PC-9 (cell line): ENCODE measurements at regions not wholly inside any gene's neighbourhood (a gene's known extent, or its start where the extent isn't known, plus 50 kb on each side); places are given as distances from the start of the nearest gene placed in this dataset.

ENCODE experiments used
- BruUV-seq: library from RNA; stranded (reverse); fragments of 400-500 nt; replicated peaks from 2 replicates; lab custom pipeline; 2021; lab: Mats Ljungman, UMichigan
- CTCF ChIA-PET: fragments of 300-600 bp; sonication (Branson Sonifier 250); formaldehyde crosslinking; loops from one replicate; lab custom pipeline; 2022; ENCODE audit warnings: antibody characterized with exemption; lab: Charles Lee
- POLR2A ChIA-PET: fragments of 300-600 bp; sonication (Branson Sonifier 250); formaldehyde crosslinking; loops from one replicate; lab custom pipeline; 2022; ENCODE audit warnings: antibody characterized with exemption; ENCODE audit not compliant: unreplicated experiment; lab: Charles Lee
- DNase-seq, 2 experiments: peaks; one replicate each; pipeline versions ENCODE4 v3.0.0 to v3.0.0-alpha.2; 2015 to 2022; ENCODE audit warnings: mixed read lengths in 1 of 2
- H2AFZ ChIP-seq: fragments of 200-600 bp; sonication (generic); 2 replicates; pipeline ENCODE4 v1.8.1; 2017; ENCODE audit warnings: antibody characterized with exemption
- H3F3A ChIP-seq: fragments of 200-600 bp; sonication (generic); 2 replicates; pipeline ENCODE4 v1.8.1; 2017; ENCODE audit warnings: antibody characterized with exemption, mild to moderate bottlenecking, low read depth; ENCODE audit not compliant: insufficient read depth
- H3K27ac ChIP-seq: fragments of 200-600 bp; sonication (generic); 2 replicates; pipeline ENCODE4 v1.6.1; 2016; ENCODE audit warnings: mixed run types
- H3K27me3 ChIP-seq: fragments of 200-600 bp; sonication (generic); 2 replicates; pipeline ENCODE4 v1.6.1; 2016; ENCODE audit warnings: low read depth, mixed run types; ENCODE audit not compliant: insufficient read depth
- H3K36me3 ChIP-seq: fragments of 200-600 bp; sonication (generic); 2 replicates; pipeline ENCODE4 v1.6.1; 2016; ENCODE audit warnings: low read depth, mixed run types
- H3K4me1 ChIP-seq: fragments of 200-600 bp; sonication (generic); replicated peaks from 2 replicates; pipeline ENCODE4 v1.6.1; 2016; ENCODE audit warnings: mixed run types; ENCODE audit not compliant: insufficient read depth
- H3K4me2 ChIP-seq: fragments of 200-600 bp; sonication (generic); 2 replicates; pipeline ENCODE4 v1.6.1; 2017; ENCODE audit warnings: mixed run types
- H3K4me3 ChIP-seq: fragments of 200-600 bp; sonication (generic); 2 replicates; pipeline ENCODE4 v1.6.1; 2016; ENCODE audit warnings: mixed run types
- H3K79me2 ChIP-seq: fragments of 200-600 bp; sonication (generic); 2 replicates; pipeline ENCODE4 v1.6.1; 2017; ENCODE audit warnings: low read depth, mixed run types
- H3K9me2 ChIP-seq: fragments of 200-600 bp; sonication (generic); 2 replicates; pipeline ENCODE4 v1.8.1; 2017; ENCODE audit warnings: mild to moderate bottlenecking; ENCODE audit not compliant: insufficient read depth
- H3K9me3 ChIP-seq: fragments of 200-600 bp; sonication (generic); 2 replicates; pipeline ENCODE4 v1.8.1; 2016; ENCODE audit warnings: low read depth; ENCODE audit not compliant: insufficient read depth
- H4K20me1 ChIP-seq: fragments of 200-600 bp; sonication (generic); 2 replicates; pipeline ENCODE4 v1.8.1; 2017; ENCODE audit not compliant: insufficient read depth
- CTCF ChIP-seq: fragments of 200-600 bp; sonication (generic); conservative IDR thresholded peaks from 2 replicates; pipeline ENCODE4 v1.6.1; 2017; ENCODE audit warnings: mixed run types, antibody characterized with exemption, mild to moderate bottlenecking, moderate library complexity
- EZH2 ChIP-seq: fragments of 200-600 bp; sonication (generic); IDR thresholded peaks from 2 replicates; pipeline ENCODE4 v1.8.0; 2017; ENCODE audit warnings: antibody characterized with exemption, low read depth
- intact Hi-C: fragments of 100-400 bp; cut with micrococcal nuclease; formaldehyde crosslinking; loops from one replicate; pipeline ENCODE4 v1.10.0; 2022; ENCODE audit not compliant: unreplicated experiment

GRCh38 chr18:73408469-73408868 is 540.7 kb upstream of the NETO1 start:
- Histone ChIP-seq H2AFZ (no peak overlapping the region), H3K4me3 (no peak overlapping the region), H3K27ac (no peak overlapping the region), H3K27me3 (no peaks in the 10 kb centered on the region), H3F3A (no peaks in the 10 kb centered on the region), H3K9me2 (no peaks in the 10 kb centered on the region), H3K79me2 (no peaks in the 10 kb centered on the region), H3K4me2 (no peak overlapping the region), H3K4me1 (no peaks in the 10 kb centered on the region), H3K9me3 (no peaks in the 10 kb centered on the region; the same call in none of the 2 replicates), H3K36me3 (no peaks in the 10 kb centered on the region), H4K20me1 (no peaks in the 10 kb centered on the region)
- TF ChIP-seq CTCF (no peak), EZH2 (no peak)
- BruUV-seq = no TSS peak
- ChIA-PET POLR2A (interaction anchor here (0.7 kb wide), 1 partner anchor 919 kb away, joined by 6 read pairs; no protein-coding TSS in a partner anchor), CTCF (no interaction called here)
- intact Hi-C loops = no loop called here
- no peak for DNase-seq

- no peaks in the 10 kb centered on the region for H3K9me2 ChIP-seq
Measured at GRCh38 chr18:73407506-73407905, 539.7 kb upstream of the NETO1 start.

GRCh38 chr18:73384246-73384645 is 516.5 kb upstream of the NETO1 start:
- Histone ChIP-seq H3K27me3 (no peaks in the 10 kb centered on the region), H3K79me2 (no peaks in the 10 kb centered on the region), H3K36me3 (no peaks in the 10 kb centered on the region), H2AFZ (0 out of 2 replicates have a peak overlapping the region, but pooled peaks have one; percentile 2), H3K4me3 (no peak overlapping the region), H3F3A (no peaks in the 10 kb centered on the region), H3K27ac (no peak overlapping the region), H3K4me1 (no peaks in the 10 kb centered on the region; the same call in 1 of the 2 replicates), H3K9me3 (no peaks in the 10 kb centered on the region), H3K4me2 (no peak overlapping the region), H4K20me1 (no peaks in the 10 kb centered on the region), H3K9me2 (0 out of 2 replicates have a peak, but pooled peaks cover 6% of the 10 kb centered on the region)
- no peak for TF ChIP-seq EZH2
- no TSS peak for BruUV-seq
- CTCF ChIA-PET = no interaction called here
- intact Hi-C loops = no loop called here
- no peak for DNase-seq
- POLR2A ChIA-PET = no interaction called here

More at GRCh38 chr18:73407506-73407905, 539.7 kb upstream of the NETO1 start:
- DNase-seq = no peak
- H3F3A ChIP-seq = no peaks in the 10 kb centered on the region
- no peak overlapping the region for H3K4me3 ChIP-seq
- H3K9me3 ChIP-seq = no peaks in the 10 kb centered on the region; the same call in 1 of the 2 replicates
- no peak overlapping the region for H3K27ac ChIP-seq
- peak overlapping the region; percentile 45; the same call in 1 of the 2 replicates for H2AFZ ChIP-seq
- no peaks in the 10 kb centered on the region for H4K20me1 ChIP-seq
- ChIA-PET POLR2A (no interaction called here), CTCF (no interaction called here)
- no TSS peak for BruUV-seq
- no peaks in the 10 kb centered on the region for H3K27me3 ChIP-seq
- TF ChIP-seq EZH2 = no peak
- TF ChIP-seq CTCF = no peak
- no peaks in the 10 kb centered on the region for H3K79me2 ChIP-seq
- no peaks in the 10 kb centered on the region for H3K36me3 ChIP-seq
- no peaks in the 10 kb centered on the region for H3K4me1 ChIP-seq
- intact Hi-C loops = no loop called here
- H3K4me2 ChIP-seq = no peak overlapping the region

DNA sequence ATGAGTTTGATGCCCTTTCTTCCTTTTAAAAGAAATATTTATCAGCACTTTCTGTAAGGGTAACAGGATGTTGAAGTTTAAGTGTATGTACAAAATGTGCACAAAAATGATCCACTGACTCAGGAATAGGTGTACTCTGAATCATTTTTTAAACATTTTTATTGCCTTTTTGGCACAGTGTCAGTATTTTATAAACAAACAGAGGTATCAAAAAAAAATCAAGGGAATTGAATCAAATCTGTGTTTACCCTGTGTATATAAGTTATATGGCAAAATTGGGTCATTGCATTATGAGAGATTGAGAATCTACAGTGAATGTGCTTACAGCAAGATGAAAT is 513.9 kb upstream of the NETO1 start:
- Histone ChIP-seq H3K27me3 (no peaks in the 10 kb centered on the region), H3K4me2 (no peak overlapping the region), H3F3A (no peaks in the 10 kb centered on the region), H2AFZ (no peak overlapping the region), H3K27ac (no peak overlapping the region), H3K79me2 (no peaks in the 10 kb centered on the region), H3K36me3 (no peaks in the 10 kb centered on the region), H3K4me3 (no peak overlapping the region), H3K9me2 (0 out of 2 replicates have a peak, but pooled peaks cover 6% of the 10 kb centered on the region), H3K9me3 (0 out of 2 replicates have a peak, but pooled peaks cover 4% of the 10 kb centered on the region), H4K20me1 (no peaks in the 10 kb centered on the region), H3K4me1 (no peaks in the 10 kb centered on the region; the same call in 1 of the 2 replicates)
- TF ChIP-seq EZH2 = no peak
- TF ChIP-seq CTCF = no peak
- CTCF ChIA-PET = no interaction called here
- no TSS peak for BruUV-seq
- POLR2A ChIA-PET = no interaction called here
- no peak for DNase-seq
- intact Hi-C loops = no loop called here
